ENCODE measurements at regions not wholly inside any gene's neighbourhood (a gene's known extent, or its start where the extent isn't known, plus 50 kb on each side); places are given as distances from the start of the nearest gene placed in this dataset.

GRCh38 chr2:239663364-239663924 lies 262.6 kb upstream of the HDAC4 start:
- DNase-seq (no peak), ATAC-seq (no peak)
- H3K27me3 ChIP-seq: peaks cover 3 to 56% (median 26%) of the 10 kb centered on the region in 9 donors
- intact Hi-C loops (cut with DNase I): no loop called here
- H3K4me3 ChIP-seq: no peak overlapping the region
- WGBS, 4 donors: 79 to 84% (median 83%) methylated on average over 7 to 9 of the region's 9 CpGs
- no peaks in the 10 kb centered on the region for H3K9me3 ChIP-seq
- TF ChIP-seq CTCF (IDR thresholded peaks at IDR 0.05): no peak
- no peak for TF ChIP-seq POLR2A (IDR thresholded peaks at IDR 0.05)
- no peak overlapping the region for H3K27ac ChIP-seq
- peaks cover 0 to 12% (median 0%) of the 10 kb centered on the region in 12 donors for H3K4me1 ChIP-seq
- H3K36me3 ChIP-seq: no peaks in the 10 kb centered on the region

- no peaks in the 10 kb centered on the region for H3K9me3 ChIP-seq
- TF ChIP-seq CTCF (IDR thresholded peaks at IDR 0.05): no peak
- no peak for TF ChIP-seq POLR2A (IDR thresholded peaks at IDR 0.05)
- H3K36me3 ChIP-seq: no peaks in the 10 kb centered on the region
- no peak overlapping the region for H3K27ac ChIP-seq
- intact Hi-C loops (cut with DNase I): no loop called here
- peaks cover 0 to 12% (median 0%) of the 10 kb centered on the region in 12 donors for H3K4me1 ChIP-seq
- H3K4me3 ChIP-seq: no peak overlapping the region
- no peak for DNase-seq
- WGBS, 4 donors: 35 to 41% (median 35%) methylated on average over 16 of the region's 16 CpGs
- ATAC-seq: no peak
- peaks cover 3 to 62% (median 26%) of the 10 kb centered on the region in 9 donors for H3K27me3 ChIP-seq
Measured at GRCh38 chr2:239662413-239663120, 261.7 kb upstream of the HDAC4 start.

- Histone ChIP-seq H3K4me1 (peaks cover 0 to 12% (median 0%) of the 10 kb centered on the region in 12 donors), H3K4me3 (no peak overlapping the region), H3K36me3 (no peaks in the 10 kb centered on the region), H3K27ac (no peak overlapping the region), H3K9me3 (no peaks in the 10 kb centered on the region), H3K27me3 (peaks cover 3 to 62% (median 26%) of the 10 kb centered on the region in 9 donors)
- no peak for ATAC-seq
- WGBS, 4 donors: 39 to 47% (median 42%) methylated on average over 14 to 15 of the region's 15 CpGs
- intact Hi-C loops (cut with DNase I): no loop called here
- DNase-seq: no peak
- TF ChIP-seq CTCF (IDR thresholded peaks at IDR 0.05) (no peak), POLR2A (IDR thresholded peaks at IDR 0.05) (no peak)
Measured at GRCh38 chr2:239661334-239662312, 260.8 kb upstream of the HDAC4 start.
